ENCODE measurements at regions not wholly inside any gene's neighbourhood (a gene's known extent, or its start where the extent isn't known, plus 50 kb on each side); places are given as distances from the start of the nearest gene placed in this dataset.
"Not testable (repeated sequence)": the region's sequence is repeated elsewhere in the genome, so short reads cannot be mapped to it uniquely, and the experiment has no call there.

- no peak overlapping the region for H2AFZ ChIP-seq
- no peaks in the 10 kb centered on the region for H4K20me1 ChIP-seq (ENCODE audit: insufficient read depth)
- no peaks in the 10 kb centered on the region for H3K4me1 ChIP-seq (ENCODE audit: insufficient read depth)
- no peak overlapping the region for H3K4me2 ChIP-seq (ENCODE audit: unreplicated experiment)
- in situ Hi-C loops (cut with MboI) = no loop called here
- H3K27me3 ChIP-seq (replicated peaks; ENCODE audit: insufficient read depth) = no peaks in the 10 kb centered on the region; the same call in 1 of the 2 replicates
- H3K79me2 ChIP-seq (ENCODE audit: insufficient read depth) = no peaks in the 10 kb centered on the region
- no peak overlapping the region for H3K27ac ChIP-seq
- H3K36me3 ChIP-seq (ENCODE audit: low read depth) = no peaks in the 10 kb centered on the region
- DNase-seq = no peak
- 31 to 38% methylated on average over 4 of the region's 4 CpGs for WGBS, 2 experiments (ENCODE audit: low coverage in 1 of 2, low lambda C conversion rate in 2 of 2, missing lambda C conversion rate in 2 of 2)
- TF ChIP-seq EZH2 (IDR thresholded peaks at IDR 0.05; ENCODE audit: insufficient read depth, poor library complexity, severe bottlenecking) (no peak), EZH2phosphoT487 (IDR thresholded peaks at IDR 0.05; ENCODE audit: insufficient read depth, low read depth) (no peak)
- no peaks in the 10 kb centered on the region for H3F3A ChIP-seq (ENCODE audit: insufficient read depth)
- H3K4me3 ChIP-seq = no peak overlapping the region
- no peak overlapping the region for H3K9ac ChIP-seq
- no peaks in the 10 kb centered on the region for H3K9me2 ChIP-seq (ENCODE audit: insufficient read depth)
- H3K9me3 ChIP-seq (ENCODE audit: low read depth) = no peaks in the 10 kb centered on the region
Measured at GRCh38 chr5:89662499-89662898, 747.1 kb downstream of the CETN3 start.

- WGBS, 2 experiments (ENCODE audit: low coverage in 1 of 2, low lambda C conversion rate in 2 of 2, missing lambda C conversion rate in 2 of 2) = 45 to 51% methylated on average over 5 of the region's 5 CpGs
- no peak overlapping the region for H3K4me3 ChIP-seq
- DNase-seq = no peak
- H3F3A ChIP-seq (ENCODE audit: insufficient read depth) = no peaks in the 10 kb centered on the region
- no peaks in the 10 kb centered on the region for H3K36me3 ChIP-seq (ENCODE audit: low read depth)
- H2AFZ ChIP-seq = no peak overlapping the region
- H3K4me2 ChIP-seq (ENCODE audit: unreplicated experiment) = no peak overlapping the region
- no peaks in the 10 kb centered on the region for H4K20me1 ChIP-seq (ENCODE audit: insufficient read depth)
- H3K79me2 ChIP-seq (ENCODE audit: insufficient read depth) = no peaks in the 10 kb centered on the region
- TF ChIP-seq EZH2 (IDR thresholded peaks at IDR 0.05; ENCODE audit: insufficient read depth, poor library complexity, severe bottlenecking) (no peak), EZH2phosphoT487 (IDR thresholded peaks at IDR 0.05; ENCODE audit: insufficient read depth, low read depth) (no peak)
- no peak overlapping the region for H3K27ac ChIP-seq
- no peaks in the 10 kb centered on the region for H3K27me3 ChIP-seq (replicated peaks; ENCODE audit: insufficient read depth)
- H3K4me1 ChIP-seq (ENCODE audit: insufficient read depth) = no peaks in the 10 kb centered on the region
- no peak overlapping the region for H3K9ac ChIP-seq
- H3K9me2 ChIP-seq (ENCODE audit: insufficient read depth) = no peaks in the 10 kb centered on the region
- H3K9me3 ChIP-seq (ENCODE audit: low read depth) = no peaks in the 10 kb centered on the region
- in situ Hi-C loops (cut with MboI) = no loop called here
Measured at GRCh38 chr5:89638871-89639270, 755.9 kb upstream of the MEF2C start.

- H3K9me3 ChIP-seq (ENCODE audit: low read depth); H3K4me3 ChIP-seq; H3K79me2 ChIP-seq (ENCODE audit: insufficient read depth); H3K9ac ChIP-seq; H3K27me3 ChIP-seq (replicated peaks; ENCODE audit: insufficient read depth); H3K4me2 ChIP-seq (ENCODE audit: unreplicated experiment); in situ Hi-C loops (cut with MboI); H3F3A ChIP-seq (ENCODE audit: insufficient read depth); H4K20me1 ChIP-seq (ENCODE audit: insufficient read depth); DNase-seq; H3K4me1 ChIP-seq (ENCODE audit: insufficient read depth); H3K27ac ChIP-seq; H2AFZ ChIP-seq; H3K36me3 ChIP-seq (ENCODE audit: low read depth); H3K9me2 ChIP-seq (ENCODE audit: insufficient read depth): not testable (repeated sequence)
- 53 to 56% methylated on average over 3 of the region's 3 CpGs for WGBS, 2 experiments (ENCODE audit: low coverage in 1 of 2, low lambda C conversion rate in 2 of 2, missing lambda C conversion rate in 2 of 2)
Measured at GRCh38 chr5:89634176-89634575, 751.2 kb upstream of the MEF2C start.

- H4K20me1 ChIP-seq (ENCODE audit: insufficient read depth); H3K27ac ChIP-seq; H3K4me2 ChIP-seq (ENCODE audit: unreplicated experiment); H3K9me2 ChIP-seq (ENCODE audit: insufficient read depth); H3K9ac ChIP-seq; in situ Hi-C loops (cut with MboI); H3K79me2 ChIP-seq (ENCODE audit: insufficient read depth); H3K9me3 ChIP-seq (ENCODE audit: low read depth); H3K4me1 ChIP-seq (ENCODE audit: insufficient read depth); H3K27me3 ChIP-seq (replicated peaks; ENCODE audit: insufficient read depth); H3K4me3 ChIP-seq; H2AFZ ChIP-seq; H3F3A ChIP-seq (ENCODE audit: insufficient read depth); H3K36me3 ChIP-seq (ENCODE audit: low read depth); DNase-seq: not testable (repeated sequence)
Measured at GRCh38 chr5:89630064-89630463, 747.1 kb upstream of the MEF2C start.

- Histone ChIP-seq H3K79me2 (ENCODE audit: insufficient read depth) (no peaks in the 10 kb centered on the region), H3K27ac (no peak overlapping the region), H3K4me1 (ENCODE audit: insufficient read depth) (no peaks in the 10 kb centered on the region), H3K9me2 (ENCODE audit: insufficient read depth) (no peaks in the 10 kb centered on the region), H4K20me1 (ENCODE audit: insufficient read depth) (no peaks in the 10 kb centered on the region), H3K4me3 (no peak overlapping the region), H3K4me2 (ENCODE audit: unreplicated experiment) (no peak overlapping the region), H3K9me3 (ENCODE audit: low read depth) (no peaks in the 10 kb centered on the region), H3K36me3 (ENCODE audit: low read depth) (no peaks in the 10 kb centered on the region), H3F3A (ENCODE audit: insufficient read depth) (no peaks in the 10 kb centered on the region), H3K9ac (no peak overlapping the region), H2AFZ (no peak overlapping the region), H3K27me3 (replicated peaks; ENCODE audit: insufficient read depth) (no peaks in the 10 kb centered on the region)
- TF ChIP-seq EZH2phosphoT487 (IDR thresholded peaks at IDR 0.05; ENCODE audit: insufficient read depth, low read depth) = no peak
- no peak for TF ChIP-seq EZH2 (IDR thresholded peaks at IDR 0.05; ENCODE audit: insufficient read depth, poor library complexity, severe bottlenecking)
- DNase-seq = peak; percentile 3
- 30 to 32% methylated on average over 4 of the region's 4 CpGs for WGBS, 2 experiments (ENCODE audit: low coverage in 1 of 2, low lambda C conversion rate in 2 of 2, missing lambda C conversion rate in 2 of 2)
- in situ Hi-C loops (cut with MboI) = no loop called here
Measured at GRCh38 chr5:89628876-89629635, 746.1 kb upstream of the MEF2C start.
